HepG2 (cell line): ENCODE measurements at regions not wholly inside any gene's neighbourhood (a gene's known extent, or its start where the extent isn't known, plus 50 kb on each side); places are given as distances from the start of the nearest gene placed in this dataset.
A peak's percentile ranks its signal among the peaks of the same experiment; 100 is the strongest.

Source experiments
- ARNTL ChIP-seq: sonication (generic); formaldehyde crosslinking; IDR thresholded peaks from 2 replicates; pipeline ENCODE4 v1.4.0; 2020; ENCODE audit warnings: mild to moderate bottlenecking, missing genetic modification reagents
- GABPB1 ChIP-seq: IDR thresholded peaks from 2 replicates; pipeline ENCODE4 v1.6.1; 2016; ENCODE audit warnings: mild to moderate bottlenecking, missing genetic modification reagents, moderate library complexity, missing compliant biosample characterization
- HCFC1 ChIP-seq: fragments of 150-350 bp; IDR thresholded peaks from 2 replicates; pipeline ENCODE4 v1.6.1; 2014; ENCODE audit warnings: low read depth, low read length
- HHEX ChIP-seq: IDR thresholded peaks from 2 replicates; pipeline ENCODE4 v1.6.1; 2016; ENCODE audit warnings: control low read depth
- HOXA9 ChIP-seq: sonication (generic); formaldehyde crosslinking; IDR thresholded peaks from 2 replicates; pipeline ENCODE4 v1.8.1; 2022; ENCODE audit warnings: missing genetic modification reagents, mild to moderate bottlenecking, moderate library complexity, borderline replicate concordance
- KDM2A ChIP-seq: sonication (generic); formaldehyde crosslinking; IDR thresholded peaks from 2 replicates; pipeline ENCODE4 v1.4.0; 2020; ENCODE audit warnings: low read depth, missing genetic modification reagents, borderline replicate concordance
- KLF9 ChIP-seq: IDR thresholded peaks from 2 replicates; pipeline ENCODE4 v1.6.1; 2016; ENCODE audit warnings: low read depth
- MTA1 ChIP-seq: sonication (generic); formaldehyde crosslinking; IDR thresholded peaks from 2 replicates; pipeline ENCODE4 v1.4.0; 2020; ENCODE audit warnings: missing genetic modification reagents, mild to moderate bottlenecking, borderline replicate concordance
- MYC ChIP-seq: sonication (generic); formaldehyde crosslinking; IDR thresholded peaks from 2 replicates; pipeline ENCODE4 v1.9.0; 2021; ENCODE audit warnings: missing genetic modification reagents, borderline replicate concordance
- NR1H2 ChIP-seq: sonication (generic); formaldehyde crosslinking; IDR thresholded peaks from 2 replicates; pipeline ENCODE4 v1.8.1; 2022; ENCODE audit warnings: low read depth, missing genetic modification reagents, borderline replicate concordance
- REPIN1 ChIP-seq: sonication (generic); formaldehyde crosslinking; IDR thresholded peaks from 2 replicates; pipeline ENCODE4 v1.8.0; 2022; ENCODE audit warnings: missing genetic modification reagents, low read depth, mild to moderate bottlenecking, borderline replicate concordance
- SIN3B ChIP-seq: fragments of 150-350 bp; IDR thresholded peaks from 2 replicates; pipeline ENCODE4 v1.6.1; 2014; ENCODE audit warnings: low read length
- SMAD3 ChIP-seq: sonication (generic); formaldehyde crosslinking; IDR thresholded peaks from 2 replicates; pipeline ENCODE4 v1.4.0; 2020; ENCODE audit warnings: missing genetic modification reagents
- STAT5B ChIP-seq: sonication (generic); formaldehyde crosslinking; IDR thresholded peaks from 2 replicates; pipeline ENCODE4 v1.4.0; 2020; ENCODE audit warnings: missing genetic modification reagents
- TAF15 ChIP-seq: fragments of 200-400 bp; formaldehyde crosslinking; IDR thresholded peaks from one replicate; pipeline ENCODE4 v1.6.1; 2018; ENCODE audit warnings: mild to moderate bottlenecking, low read depth, low read length; ENCODE audit not compliant: poor library complexity, severe bottlenecking
- TMF1 ChIP-seq: sonication (generic); formaldehyde crosslinking; IDR thresholded peaks from 2 replicates; pipeline ENCODE4 v1.8.1; 2022; ENCODE audit warnings: low read depth, missing genetic modification reagents
- ZBTB3 ChIP-seq: sonication (generic); formaldehyde crosslinking; IDR thresholded peaks from 2 replicates; pipeline ENCODE4 v1.4.0; 2020; ENCODE audit warnings: low read depth, mild to moderate bottlenecking, moderate library complexity, missing genetic modification reagents, borderline replicate concordance
- ZKSCAN5 ChIP-seq: sonication (generic); formaldehyde crosslinking; IDR thresholded peaks from 2 replicates; pipeline ENCODE4 v1.5.1; 2020; ENCODE audit warnings: mild to moderate bottlenecking, missing genetic modification reagents
- ZNF296 ChIP-seq: sonication (generic); formaldehyde crosslinking; conservative IDR thresholded peaks from 2 replicates; pipeline ENCODE4 v1.5.0; 2020; ENCODE audit warnings: mild to moderate bottlenecking, missing genetic modification reagents
- ZNF331 ChIP-seq: sonication (generic); formaldehyde crosslinking; IDR thresholded peaks from 2 replicates; pipeline ENCODE4 v1.4.0; 2020; ENCODE audit warnings: missing genetic modification reagents
- ZNF333 ChIP-seq: sonication (generic); formaldehyde crosslinking; IDR thresholded peaks from 2 replicates; pipeline ENCODE4 v1.4.0; 2020; ENCODE audit warnings: mild to moderate bottlenecking, missing genetic modification reagents, borderline replicate concordance
- ZNF383 ChIP-seq: sonication (generic); formaldehyde crosslinking; IDR thresholded peaks from 2 replicates; pipeline ENCODE4 v1.4.0; 2020; ENCODE audit warnings: missing genetic modification reagents, mild to moderate bottlenecking, borderline replicate concordance
- ZNF562 ChIP-seq: sonication (generic); formaldehyde crosslinking; IDR thresholded peaks from 2 replicates; pipeline ENCODE4 v1.8.0; 2022; ENCODE audit warnings: missing genetic modification reagents, borderline replicate concordance
- ZNF782 ChIP-seq: sonication (generic); formaldehyde crosslinking; IDR thresholded peaks from 2 replicates; pipeline ENCODE4 v1.4.0; 2020; ENCODE audit warnings: missing genetic modification reagents, mild to moderate bottlenecking, borderline replicate concordance
- ZNF839 ChIP-seq: sonication (generic); formaldehyde crosslinking; IDR thresholded peaks from 2 replicates; pipeline ENCODE4 v1.4.0; 2020; ENCODE audit warnings: missing genetic modification reagents, mild to moderate bottlenecking, borderline replicate concordance
- ZSCAN31 ChIP-seq: sonication (generic); formaldehyde crosslinking; IDR thresholded peaks from 2 replicates; pipeline ENCODE4 v1.5.0; 2020; ENCODE audit warnings: low read depth, mild to moderate bottlenecking, missing genetic modification reagents
- ZSCAN9 ChIP-seq: IDR thresholded peaks from 2 replicates; pipeline ENCODE4 v1.6.1; 2016; ENCODE audit warnings: borderline replicate concordance
- TF ChIP-seq, protein P1 (sequence below): sonication (generic); formaldehyde crosslinking; IDR thresholded peaks from 2 replicates; pipeline ENCODE4 v1.4.0; 2020; ENCODE audit warnings: mild to moderate bottlenecking, missing genetic modification reagents, borderline replicate concordance

DNA sequence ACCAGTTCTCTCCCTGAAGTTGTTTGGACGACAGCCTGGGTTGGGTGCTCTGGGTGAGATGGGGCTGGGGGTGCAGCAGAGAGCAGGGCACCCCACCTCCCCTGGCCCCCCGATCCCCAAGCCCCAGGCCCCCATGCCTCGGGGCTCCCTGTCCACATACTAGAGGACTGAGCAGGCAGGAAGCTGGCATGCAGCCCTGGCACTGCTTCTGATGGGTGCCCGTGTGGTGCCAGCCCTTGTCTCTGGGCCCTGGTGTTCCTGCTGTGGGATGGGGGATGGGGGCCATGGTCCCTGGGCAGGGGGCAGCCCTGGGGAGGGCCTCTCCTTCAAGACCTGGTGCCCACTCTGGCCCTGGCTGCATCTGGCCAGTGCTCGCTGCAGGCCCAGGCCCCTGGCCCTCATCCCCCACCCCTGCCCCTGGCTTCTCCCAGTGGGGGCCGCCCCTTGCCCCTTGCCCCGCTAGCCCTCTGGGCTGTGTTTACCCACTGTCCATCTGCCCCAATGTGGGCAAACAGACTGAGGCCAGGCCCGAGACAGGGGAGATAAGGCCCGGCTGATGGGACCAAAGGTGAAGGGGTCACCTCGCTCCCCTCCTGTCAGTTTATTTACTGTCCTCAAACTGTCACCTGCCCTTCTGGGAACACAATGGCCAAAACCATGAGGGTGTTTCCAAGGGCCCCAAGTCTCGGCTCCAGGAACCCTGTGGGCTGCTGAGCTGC, 67.3 kb upstream of the RXRA start (continued):
- TF ChIP-seq ZNF782 (CRISPR knock-in tag) = no peak; the same call in 1 of the 2 replicates
- TF ChIP-seq ARNTL = peak; percentile 86
- TF ChIP-seq ZNF839 = no peak
- no peak for TF ChIP-seq ZBTB3 (CRISPR knock-in tag)
- TF ChIP-seq ZSCAN9 (CRISPR knock-in tag) = no peak
- TF ChIP-seq SIN3B = no peak
- TF ChIP-seq, protein P1, sequence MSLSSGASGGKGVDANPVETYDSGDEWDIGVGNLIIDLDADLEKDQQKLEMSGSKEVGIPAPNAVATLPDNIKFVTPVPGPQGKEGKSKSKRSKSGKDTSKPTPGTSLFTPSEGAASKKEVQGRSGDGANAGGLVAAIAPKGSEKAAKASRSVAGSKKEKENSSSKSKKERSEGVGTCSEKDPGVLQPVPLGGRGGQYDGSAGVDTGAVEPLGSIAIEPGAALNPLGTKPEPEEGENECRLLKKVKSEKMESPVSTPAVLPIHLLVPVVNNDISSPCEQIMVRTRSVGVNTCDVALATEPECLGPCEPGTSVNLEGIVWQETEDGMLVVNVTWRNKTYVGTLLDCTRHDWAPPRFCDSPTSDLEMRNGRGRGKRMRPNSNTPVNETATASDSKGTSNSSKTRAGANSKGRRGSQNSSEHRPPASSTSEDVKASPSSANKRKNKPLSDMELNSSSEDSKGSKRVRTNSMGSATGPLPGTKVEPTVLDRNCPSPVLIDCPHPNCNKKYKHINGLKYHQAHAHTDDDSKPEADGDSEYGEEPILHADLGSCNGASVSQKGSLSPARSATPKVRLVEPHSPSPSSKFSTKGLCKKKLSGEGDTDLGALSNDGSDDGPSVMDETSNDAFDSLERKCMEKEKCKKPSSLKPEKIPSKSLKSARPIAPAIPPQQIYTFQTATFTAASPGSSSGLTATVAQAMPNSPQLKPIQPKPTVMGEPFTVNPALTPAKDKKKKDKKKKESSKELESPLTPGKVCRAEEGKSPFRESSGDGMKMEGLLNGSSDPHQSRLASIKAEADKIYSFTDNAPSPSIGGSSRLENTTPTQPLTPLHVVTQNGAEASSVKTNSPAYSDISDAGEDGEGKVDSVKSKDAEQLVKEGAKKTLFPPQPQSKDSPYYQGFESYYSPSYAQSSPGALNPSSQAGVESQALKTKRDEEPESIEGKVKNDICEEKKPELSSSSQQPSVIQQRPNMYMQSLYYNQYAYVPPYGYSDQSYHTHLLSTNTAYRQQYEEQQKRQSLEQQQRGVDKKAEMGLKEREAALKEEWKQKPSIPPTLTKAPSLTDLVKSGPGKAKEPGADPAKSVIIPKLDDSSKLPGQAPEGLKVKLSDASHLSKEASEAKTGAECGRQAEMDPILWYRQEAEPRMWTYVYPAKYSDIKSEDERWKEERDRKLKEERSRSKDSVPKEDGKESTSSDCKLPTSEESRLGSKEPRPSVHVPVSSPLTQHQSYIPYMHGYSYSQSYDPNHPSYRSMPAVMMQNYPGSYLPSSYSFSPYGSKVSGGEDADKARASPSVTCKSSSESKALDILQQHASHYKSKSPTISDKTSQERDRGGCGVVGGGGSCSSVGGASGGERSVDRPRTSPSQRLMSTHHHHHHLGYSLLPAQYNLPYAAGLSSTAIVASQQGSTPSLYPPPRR (CRISPR knock-in tag) = peak; percentile 99
- no peak for TF ChIP-seq ZNF383 (CRISPR knock-in tag)
- no peak for TF ChIP-seq GABPB1
- peak; percentile 68; the same call in 1 of the 2 replicates for TF ChIP-seq ZNF331 (CRISPR knock-in tag)
- peak; percentile 90 for TF ChIP-seq HHEX (CRISPR knock-in tag)
- TF ChIP-seq NR1H2 = peak; percentile 38; the same call in 1 of the 2 replicates
- peak; percentile 54; the same call in 1 of the 2 replicates for TF ChIP-seq ZSCAN31 (CRISPR knock-in tag)
- peak; percentile 73; the same call in 1 of the 2 replicates for TF ChIP-seq MYC (CRISPR knock-in tag)
- no peak for TF ChIP-seq TMF1 (CRISPR knock-in tag)
- 0 out of 2 replicates have a peak, but pooled peaks have one; percentile 38 for TF ChIP-seq SMAD3 (CRISPR knock-in tag)
- TF ChIP-seq KDM2A (CRISPR knock-in tag) = no peak
- TF ChIP-seq HOXA9 (CRISPR knock-in tag) = no peak
- TF ChIP-seq STAT5B (CRISPR knock-in tag) = no peak
- TF ChIP-seq ZNF333 (CRISPR knock-in tag) = no peak
- no peak for TF ChIP-seq HCFC1
- no peak for TF ChIP-seq TAF15
- TF ChIP-seq ZNF562 = no peak
- TF ChIP-seq KLF9 (CRISPR knock-in tag) = no peak
- peak; percentile 96; the same call in 1 of the 2 replicates for TF ChIP-seq MTA1 (CRISPR knock-in tag)
- TF ChIP-seq ZNF296 = peak; percentile 81; the same call in 1 of the 2 replicates
- no peak for TF ChIP-seq ZKSCAN5 (CRISPR knock-in tag)
- 0 out of 2 replicates have a peak, but pooled peaks have one; percentile 55 for TF ChIP-seq REPIN1 (CRISPR knock-in tag)
